Hematopoietic multipotent progenitor cell treated with erythropoietin and hydrocortisone succinate and interleukin-3 and kit ligand, for 4 days (in vitro differentiated cells): ENCODE measurements at regions not wholly inside any gene's neighbourhood (a gene's known extent, or its start where the extent isn't known, plus 50 kb on each side); places are given as distances from the start of the nearest gene placed in this dataset.
"Not testable (repeated sequence)": the region's sequence is repeated elsewhere in the genome, so short reads cannot be mapped to it uniquely, and the experiment has no call there.

Source experiments
- DNase-seq: peaks from one replicate; pipeline ENCODE4 v3.0.0-alpha.2; 2015

- DNase-seq: no peak
Observed at GRCh38 chr10:36764823-36765222, 360.6 kb upstream of the ANKRD30A start.

GRCh38 chr10:36761121-36761520, 364.3 kb upstream of the ANKRD30A start:
- no peak for DNase-seq

GRCh38 chr10:36759141-36759805, 366.1 kb upstream of the ANKRD30A start:
- DNase-seq: no peak

GRCh38 chr10:36748128-36748871, 377.1 kb upstream of the ANKRD30A start:
- DNase-seq: no peak

- DNase-seq: no peak
Observed at GRCh38 chr10:36739884-36740445, 385.4 kb upstream of the ANKRD30A start.

- no peak for DNase-seq
Observed at GRCh38 chr10:36738738-36739431, 386.5 kb upstream of the ANKRD30A start.

GRCh38 chr10:36736311-36736710, 389.1 kb upstream of the ANKRD30A start:
- DNase-seq: no peak

- DNase-seq: not testable (repeated sequence)
Observed at GRCh38 chr10:36734590-36734989, 390.8 kb upstream of the ANKRD30A start.

GRCh38 chr10:36730316-36730715, 395.1 kb upstream of the ANKRD30A start:
- no peak for DNase-seq

- no peak for DNase-seq
Observed at GRCh38 chr10:36728626-36729025, 396.8 kb upstream of the ANKRD30A start.

- peak; percentile 25 for DNase-seq
Observed at GRCh38 chr10:36725581-36726520, 399.5 kb upstream of the ANKRD30A start.

- no peak for DNase-seq
Observed at GRCh38 chr10:36722777-36723176, 402.6 kb upstream of the ANKRD30A start.

- no peak for DNase-seq
Observed at GRCh38 chr10:36721871-36722270, 403.5 kb upstream of the ANKRD30A start.

GRCh38 chr10:36720895-36721294, 404.5 kb upstream of the ANKRD30A start:
- DNase-seq: no peak

- no peak for DNase-seq
Observed at GRCh38 chr10:36717118-36717517, 408.3 kb upstream of the ANKRD30A start.

GRCh38 chr10:36716291-36716690, 409.1 kb upstream of the ANKRD30A start:
- no peak for DNase-seq

GRCh38 chr10:36712695-36713094, 412.7 kb upstream of the ANKRD30A start:
- no peak for DNase-seq

- DNase-seq: no peak
Observed at GRCh38 chr10:36711361-36711760, 414.0 kb upstream of the ANKRD30A start.

GRCh38 chr10:36704124-36704523, 421.3 kb upstream of the ANKRD30A start:
- DNase-seq: no peak

GRCh38 chr10:36703179-36703578, 422.2 kb upstream of the ANKRD30A start:
- no peak for DNase-seq

- DNase-seq: no peak
Observed at GRCh38 chr10:36700123-36700522, 425.3 kb upstream of the ANKRD30A start.

- no peak for DNase-seq
Observed at GRCh38 chr10:36692759-36693158, 432.6 kb upstream of the ANKRD30A start.
